NT2/D1 (cell line): ENCODE measurements at regions not wholly inside any gene's neighbourhood (a gene's known extent, or its start where the extent isn't known, plus 50 kb on each side); places are given as distances from the start of the nearest gene placed in this dataset.
A peak's percentile ranks its signal among the peaks of the same experiment; 100 is the strongest.

Source experiments
- DNase-seq: peaks from one replicate; pipeline ENCODE4 v3.0.0-alpha.2; 2011; ENCODE audit warnings: low read depth, low spot score
- H3K27me3 ChIP-seq: 2 replicates; pipeline ENCODE4 v1.6.0; 2011; ENCODE audit warnings: mild to moderate bottlenecking; ENCODE audit not compliant: insufficient read length, insufficient read depth
- H3K36me3 ChIP-seq: 2 replicates; pipeline ENCODE4 v1.6.1; 2011; ENCODE audit warnings: mild to moderate bottlenecking, low read length, mixed read lengths; ENCODE audit not compliant: insufficient read depth, insufficient read length
- H3K4me1 ChIP-seq: 2 replicates; pipeline ENCODE4 v1.5.1; 2011; ENCODE audit not compliant: insufficient read depth, insufficient read length
- H3K4me3 ChIP-seq: 2 replicates; pipeline ENCODE4 v1.5.1; 2011; ENCODE audit warnings: low read depth; ENCODE audit not compliant: insufficient read length
- H3K9ac ChIP-seq: 2 replicates; pipeline ENCODE4 v1.6.0; 2011; ENCODE audit warnings: low read depth; ENCODE audit not compliant: insufficient read length
- H3K9me3 ChIP-seq: 2 replicates; pipeline ENCODE4 v1.5.1; 2011; ENCODE audit warnings: mild to moderate bottlenecking, low read length; ENCODE audit not compliant: insufficient read depth
- SUZ12 ChIP-seq: IDR thresholded peaks from 2 replicates; pipeline ENCODE4 v1.6.1; 2011; ENCODE audit not compliant: insufficient read length, insufficient read depth; ENCODE audit errors: extremely low read depth
- YY1 ChIP-seq: IDR thresholded peaks from 2 replicates; pipeline ENCODE4 v1.6.1; 2011; ENCODE audit not compliant: insufficient read length, insufficient read depth
- ZNF274 ChIP-seq: IDR thresholded peaks from 2 replicates; pipeline ENCODE4 v1.6.1; 2011; ENCODE audit warnings: mild to moderate bottlenecking, low read depth, low read length

DNA sequence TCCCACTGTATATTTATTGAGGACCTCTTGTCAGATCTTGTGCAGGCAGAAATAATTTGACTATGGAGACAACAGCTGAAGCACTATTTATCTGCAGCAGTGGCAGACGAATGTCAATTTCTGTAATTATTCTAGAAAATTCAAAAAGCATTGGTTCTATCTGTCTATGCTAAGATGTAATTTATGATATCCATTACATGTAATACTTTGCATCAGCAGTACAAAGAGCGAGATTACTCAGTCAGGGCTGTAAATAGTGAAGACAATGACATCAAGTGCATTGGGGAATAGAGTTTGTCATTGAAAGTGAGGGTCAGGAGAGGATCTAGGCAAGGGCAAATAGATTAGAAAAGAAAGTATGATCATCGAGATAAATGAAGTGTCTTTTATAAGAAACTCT is 508.2 kb downstream of the ZWINT start:
- TF ChIP-seq SUZ12: no peak
- TF ChIP-seq YY1: no peak
- TF ChIP-seq ZNF274: no peak
- H3K27me3 ChIP-seq: no peaks in the 10 kb centered on the region
- no peaks in the 10 kb centered on the region for H3K9me3 ChIP-seq
- H3K36me3 ChIP-seq: no peaks in the 10 kb centered on the region
- DNase-seq: no peak
- H3K4me3 ChIP-seq: no peak overlapping the region
- no peak overlapping the region for H3K9ac ChIP-seq
- H3K4me1 ChIP-seq: no peaks in the 10 kb centered on the region

DNA sequence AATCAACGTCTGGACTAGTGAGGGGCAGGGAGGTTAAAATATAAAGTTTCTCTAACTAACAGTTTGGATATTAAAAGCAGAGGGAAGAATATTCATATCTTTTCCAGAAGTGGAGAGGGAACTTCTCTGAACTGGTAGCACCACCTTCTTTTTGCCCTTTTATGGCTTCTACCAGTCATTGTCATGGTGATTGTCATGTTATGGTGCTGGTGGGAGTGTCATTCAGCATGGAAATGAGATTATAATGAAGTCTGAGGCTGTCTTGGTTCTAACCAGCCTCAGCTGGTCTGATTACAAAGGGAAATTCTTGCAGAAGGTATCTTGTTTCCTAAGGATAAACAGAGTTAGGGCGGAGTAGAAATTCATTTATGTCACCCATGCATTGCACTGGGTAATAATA is 523.8 kb downstream of the ZWINT start:
- TF ChIP-seq SUZ12: no peak
- TF ChIP-seq YY1: no peak
- no peak for TF ChIP-seq ZNF274
- H3K9ac ChIP-seq: no peak overlapping the region

DNA sequence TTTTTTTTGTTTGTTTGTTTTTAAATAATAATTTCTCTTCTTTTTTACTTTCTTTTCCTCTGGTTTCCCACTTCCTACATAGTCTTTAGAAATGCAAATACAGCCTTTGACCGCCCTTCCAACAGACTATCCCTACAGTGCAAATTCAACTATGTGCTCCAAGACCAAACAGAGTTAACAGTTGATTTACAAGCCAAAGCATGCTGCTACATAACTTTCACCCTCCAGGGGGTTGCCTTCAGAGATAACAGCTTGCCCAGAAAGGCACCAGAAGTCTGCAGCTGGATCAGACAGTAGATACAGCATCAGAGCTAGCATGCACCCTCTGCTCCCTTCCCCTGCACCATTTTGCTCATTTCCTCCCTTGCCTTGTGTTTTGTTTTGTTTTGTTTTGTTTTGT is 539.0 kb downstream of the ZWINT start:
- Histone ChIP-seq H3K36me3 (no peaks in the 10 kb centered on the region), H3K27me3 (no peaks in the 10 kb centered on the region), H3K4me1 (no peaks in the 10 kb centered on the region), H3K9me3 (peaks cover 42% of the 10 kb centered on the region), H3K9ac (no peak overlapping the region), H3K4me3 (no peak overlapping the region)
- DNase-seq: peak; percentile 46
- TF ChIP-seq YY1: no peak
- no peak for TF ChIP-seq ZNF274
- TF ChIP-seq SUZ12: no peak

More for the DNA sequence above, 523.8 kb downstream of the ZWINT start:
- no peak overlapping the region for H3K4me3 ChIP-seq
- H3K36me3 ChIP-seq: no peaks in the 10 kb centered on the region
- no peaks in the 10 kb centered on the region for H3K4me1 ChIP-seq
- H3K27me3 ChIP-seq: no peaks in the 10 kb centered on the region
- no peaks in the 10 kb centered on the region for H3K9me3 ChIP-seq
- no peak for DNase-seq

DNA sequence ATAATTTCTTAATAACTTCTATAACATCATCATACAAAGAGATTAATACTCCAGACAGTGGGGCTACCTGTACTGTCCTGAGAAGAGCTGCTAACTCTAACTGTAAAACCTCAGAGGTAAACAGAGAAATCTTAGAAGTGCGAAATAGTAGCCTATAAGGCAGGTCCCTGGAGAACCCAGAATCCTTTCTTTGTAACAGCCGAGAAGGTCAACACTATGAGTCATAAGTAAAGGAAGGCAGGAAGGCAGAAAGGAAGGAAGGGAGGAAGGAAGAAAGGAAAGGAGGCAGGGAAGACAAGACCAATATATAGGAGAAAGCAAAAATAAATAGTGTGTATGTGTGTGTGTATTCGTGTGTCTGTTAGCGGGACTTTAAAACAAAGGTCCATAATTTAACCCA is 540.6 kb downstream of the ZWINT start:
- H3K4me3 ChIP-seq: no peak overlapping the region
- no peaks in the 10 kb centered on the region for H3K27me3 ChIP-seq
- TF ChIP-seq SUZ12 (no peak), ZNF274 (no peak), YY1 (no peak)
- H3K4me1 ChIP-seq: no peaks in the 10 kb centered on the region
- H3K9me3 ChIP-seq: peaks cover 46% of the 10 kb centered on the region
- DNase-seq: no peak
- no peak overlapping the region for H3K9ac ChIP-seq
- H3K36me3 ChIP-seq: no peaks in the 10 kb centered on the region

DNA sequence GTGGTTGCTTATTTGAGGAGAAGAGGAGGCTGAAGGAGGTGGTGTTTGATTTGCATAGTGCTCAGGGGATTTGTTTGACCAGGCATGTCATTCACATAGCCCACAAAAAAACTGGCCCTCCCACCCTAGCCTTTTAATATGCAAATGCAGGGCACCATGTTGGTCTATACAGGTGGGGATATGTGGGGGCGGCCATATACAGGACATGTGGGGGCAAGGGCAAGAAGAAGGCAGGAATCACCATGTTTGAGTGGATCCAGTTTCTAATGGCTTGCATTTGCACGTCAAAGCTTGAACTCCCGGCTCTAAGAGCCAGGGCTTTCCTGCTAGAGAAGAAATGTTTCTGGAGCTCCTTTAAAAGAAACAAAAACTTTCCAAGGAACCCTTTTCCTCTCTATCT is 541.0 kb downstream of the ZWINT start:
- Histone ChIP-seq H3K4me3 (no peak overlapping the region), H3K36me3 (no peaks in the 10 kb centered on the region), H3K9me3 (peaks cover 46% of the 10 kb centered on the region), H3K9ac (no peak overlapping the region), H3K27me3 (no peaks in the 10 kb centered on the region), H3K4me1 (no peaks in the 10 kb centered on the region)
- TF ChIP-seq ZNF274 (no peak), YY1 (peak; percentile 45)
- DNase-seq: peak; percentile 57

DNA sequence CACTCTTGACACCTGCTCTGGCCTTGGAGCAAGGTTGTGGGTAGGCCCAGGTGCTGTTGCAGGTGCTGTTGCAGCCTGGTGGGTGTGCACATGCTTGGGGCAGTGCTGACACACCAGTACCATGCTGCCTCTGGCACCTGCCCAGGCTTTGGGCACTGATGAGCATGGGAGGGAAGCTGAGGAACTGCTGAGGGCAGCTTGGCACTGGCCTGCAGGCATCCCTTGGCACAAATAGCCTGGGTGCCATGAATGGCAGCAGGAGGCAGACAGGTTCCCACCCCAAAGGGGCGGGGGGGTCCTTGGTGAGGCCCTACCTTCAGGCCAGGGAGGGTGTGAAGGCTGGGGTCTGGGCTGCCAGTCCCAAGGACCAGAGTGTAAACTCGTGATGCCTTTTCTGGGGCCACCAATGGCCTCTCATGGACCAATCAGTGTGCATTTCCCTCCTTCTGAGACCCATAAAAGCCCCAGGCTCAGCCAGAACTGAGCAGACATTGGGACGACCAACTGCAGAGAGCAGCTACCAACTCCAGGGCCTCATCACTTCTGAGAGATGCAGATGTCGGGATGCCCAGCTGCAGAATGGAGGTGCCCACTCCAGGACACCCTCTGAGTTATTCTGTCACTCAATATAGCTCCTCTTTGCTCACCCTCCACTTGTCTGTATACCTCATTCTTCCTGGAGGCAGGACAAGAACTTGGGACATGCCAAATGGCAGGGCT is 547.4 kb downstream of the ZWINT start:
- H3K4me1 ChIP-seq: no peaks in the 10 kb centered on the region
- no peaks in the 10 kb centered on the region for H3K36me3 ChIP-seq
- H3K9me3 ChIP-seq: peaks cover 22% of the 10 kb centered on the region; the same call in 1 of the 2 replicates
- no peak overlapping the region for H3K4me3 ChIP-seq
- no peak for DNase-seq
- no peaks in the 10 kb centered on the region for H3K27me3 ChIP-seq
- no peak overlapping the region for H3K9ac ChIP-seq
- TF ChIP-seq SUZ12: no peak
- no peak for TF ChIP-seq YY1
- no peak for TF ChIP-seq ZNF274

DNA sequence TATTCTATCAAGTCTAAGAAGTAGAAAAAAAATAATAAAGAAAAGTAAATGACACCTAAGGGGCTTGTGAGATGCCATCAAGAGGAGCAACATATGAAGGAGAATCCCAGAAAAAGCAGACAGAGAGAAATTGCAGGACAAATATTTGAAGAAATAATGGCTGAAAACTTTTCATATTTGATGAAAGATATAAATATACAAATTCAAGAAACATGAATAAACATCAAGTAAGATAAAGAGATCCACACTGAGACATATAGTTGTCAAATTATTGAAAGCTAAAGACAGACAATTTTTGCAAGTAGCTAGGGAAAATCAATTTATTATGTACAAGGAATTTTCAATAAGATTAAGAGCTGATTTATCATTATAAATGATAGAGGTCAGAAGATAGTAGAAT is 558.0 kb downstream of the ZWINT start:
- Histone ChIP-seq H3K27me3 (no peaks in the 10 kb centered on the region), H3K9me3 (no peaks in the 10 kb centered on the region)
- TF ChIP-seq ZNF274 (no peak), SUZ12 (no peak), YY1 (no peak)

DNA sequence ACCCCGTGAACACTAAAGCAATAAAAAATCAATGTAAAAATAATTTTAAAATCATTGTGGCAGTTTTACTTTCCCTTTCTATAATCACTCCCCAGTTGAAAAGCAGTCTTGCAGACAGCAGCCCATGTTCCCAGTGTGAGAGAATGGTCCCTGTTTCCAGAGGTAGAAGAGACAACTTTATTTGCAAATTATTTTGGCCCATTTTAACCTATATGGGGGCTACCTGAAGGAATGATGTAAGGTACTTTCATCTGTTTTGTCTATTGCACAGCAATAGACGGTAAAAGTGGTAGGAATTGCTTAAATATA is 559.8 kb downstream of the ZWINT start:
- no peak for TF ChIP-seq YY1
- no peak for TF ChIP-seq SUZ12
- Histone ChIP-seq H3K4me1 (no peaks in the 10 kb centered on the region), H3K27me3 (no peaks in the 10 kb centered on the region), H3K36me3 (no peaks in the 10 kb centered on the region), H3K4me3 (no peak overlapping the region), H3K9me3 (no peaks in the 10 kb centered on the region), H3K9ac (no peak overlapping the region)
- no peak for DNase-seq

More for the DNA sequence above, 558.0 kb downstream of the ZWINT start:
- no peak for DNase-seq
- no peaks in the 10 kb centered on the region for H3K4me1 ChIP-seq
- no peak overlapping the region for H3K9ac ChIP-seq
- H3K36me3 ChIP-seq: no peaks in the 10 kb centered on the region
- H3K4me3 ChIP-seq: no peak overlapping the region
